ENCODE measurements at regions not wholly inside any gene's neighbourhood (a gene's known extent, or its start where the extent isn't known, plus 50 kb on each side); places are given as distances from the start of the nearest gene placed in this dataset.
"Not testable (repeated sequence)": the region's sequence is repeated elsewhere in the genome, so short reads cannot be mapped to it uniquely, and the experiment has no call there.

DNA sequence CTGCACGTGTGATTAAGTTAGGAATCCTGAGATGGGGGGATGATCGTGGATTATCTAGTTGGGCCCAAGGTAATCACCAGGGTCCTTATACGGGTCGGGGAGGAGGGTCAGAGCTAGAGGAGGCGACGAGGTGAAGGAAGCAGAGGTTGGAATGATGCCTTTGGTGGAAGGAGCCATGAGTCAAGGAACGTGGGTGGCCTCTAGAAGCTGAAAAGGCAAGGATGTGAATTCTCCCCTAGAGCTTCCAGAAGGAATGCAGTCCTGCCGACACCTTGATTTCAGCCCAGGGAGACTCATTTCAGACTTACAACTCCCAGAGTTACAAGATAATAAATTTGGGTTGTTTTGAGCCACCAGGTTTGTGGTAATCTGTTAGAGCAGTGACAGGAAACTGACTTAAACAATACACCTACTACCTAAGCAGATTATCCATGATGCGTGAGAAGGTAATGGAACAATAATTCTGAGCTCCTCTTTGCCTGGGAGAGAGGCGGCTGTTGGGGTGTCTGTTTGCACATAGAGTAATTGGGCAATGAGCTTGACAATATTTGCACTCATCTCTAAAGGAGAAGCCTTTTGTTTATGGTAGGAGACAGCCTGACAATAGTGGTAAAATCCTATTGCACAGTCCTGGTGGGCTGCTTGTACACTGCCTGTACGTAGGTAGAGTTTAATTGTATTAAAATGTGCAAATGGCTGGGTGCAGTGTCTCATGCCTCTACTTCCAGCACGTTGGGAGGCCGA, 129.3 kb upstream of the IER5L start:
- no peaks in the 10 kb centered on the region for H3K27me3 ChIP-seq (ENCODE audit: low read depth)
- DNase-seq (ENCODE audit: low spot score in 2 of 2) = peak in 1 of 2 experiments; percentile 5
- in situ Hi-C loops (cut with MboI; ENCODE audit: low sequenced_read_pairs) = no loop called here
- H3K36me3 ChIP-seq (replicated peaks) = no peaks in the 10 kb centered on the region
- peaks cover 3% of the 10 kb centered on the region; the same call in 1 of the 2 replicates for H3K9me3 ChIP-seq
- H3K4me3 ChIP-seq = no peak overlapping the region
- peaks cover 7% of the 10 kb centered on the region for H3K4me1 ChIP-seq

DNA sequence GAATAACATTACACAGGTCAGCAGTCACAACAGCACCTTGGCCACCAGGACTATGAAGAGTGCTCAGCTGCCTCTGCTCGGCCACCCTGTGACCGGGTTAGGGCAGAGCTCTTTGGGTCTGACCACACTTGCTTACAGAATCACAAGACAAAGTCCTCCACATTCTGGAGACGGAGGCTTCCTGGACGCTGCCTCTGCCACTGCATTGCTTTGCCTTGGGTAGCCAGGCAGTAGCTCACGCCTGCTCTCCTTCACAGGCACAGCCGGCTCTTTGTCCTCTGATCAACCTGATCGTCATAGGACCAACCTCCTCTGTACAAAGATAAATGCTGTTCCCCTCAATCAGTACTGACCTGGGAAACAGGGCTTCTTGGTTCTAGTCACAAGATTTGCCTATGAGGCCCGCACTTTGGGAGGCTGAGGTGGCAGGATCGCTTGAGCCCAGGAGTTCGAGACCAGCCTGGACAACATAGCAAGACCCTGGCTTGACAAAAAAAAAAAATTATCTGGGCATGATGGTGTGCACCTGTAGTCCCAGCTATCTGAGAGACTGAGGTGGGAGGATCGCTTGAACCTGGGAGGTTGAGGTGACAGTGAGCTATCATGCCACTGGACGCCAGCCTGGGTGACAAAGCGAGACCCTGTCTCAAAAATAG, 128.4 kb upstream of the IER5L start:
- Histone ChIP-seq H3K4me1 (peaks cover 7% of the 10 kb centered on the region), H3K27me3 (ENCODE audit: low read depth) (no peaks in the 10 kb centered on the region), H3K9me3 (peaks cover 11% of the 10 kb centered on the region; the same call in 1 of the 2 replicates), H3K36me3 (replicated peaks) (no peaks in the 10 kb centered on the region), H3K4me3 (no peak overlapping the region)
- in situ Hi-C loops (cut with MboI; ENCODE audit: low sequenced_read_pairs) = no loop called here
- peak in 1 of 2 experiments; percentile 5 for DNase-seq (ENCODE audit: low spot score in 2 of 2)

DNA sequence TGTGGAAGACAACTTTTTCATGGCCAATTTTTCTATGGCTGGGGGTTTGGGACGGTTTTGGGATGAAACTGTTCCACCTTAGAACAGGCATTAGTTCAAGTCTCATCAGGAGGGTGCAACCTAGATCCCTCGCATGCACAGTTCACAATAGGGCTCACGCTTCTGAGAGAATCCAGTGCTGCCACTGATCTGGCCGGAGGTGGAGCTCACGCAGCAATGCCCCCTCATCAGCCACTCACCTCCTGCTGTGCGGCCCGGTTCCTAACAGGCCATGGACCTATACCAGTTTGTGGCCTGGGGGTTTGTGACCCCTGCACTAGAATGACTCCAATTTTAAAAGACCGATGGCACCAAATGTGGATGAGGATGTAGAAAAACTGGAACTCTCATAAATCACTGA, 127.2 kb upstream of the IER5L start:
- in situ Hi-C loops (cut with MboI; ENCODE audit: low sequenced_read_pairs) = no loop called here
- Histone ChIP-seq H3K36me3 (replicated peaks) (no peaks in the 10 kb centered on the region), H3K4me3 (no peak overlapping the region), H3K27me3 (ENCODE audit: low read depth) (no peaks in the 10 kb centered on the region), H3K9me3 (peaks cover 8% of the 10 kb centered on the region; the same call in 1 of the 2 replicates), H3K4me1 (peaks cover 7% of the 10 kb centered on the region)
- DNase-seq (ENCODE audit: low spot score in 2 of 2) = peak in 1 of 2 experiments; percentile 8

DNA sequence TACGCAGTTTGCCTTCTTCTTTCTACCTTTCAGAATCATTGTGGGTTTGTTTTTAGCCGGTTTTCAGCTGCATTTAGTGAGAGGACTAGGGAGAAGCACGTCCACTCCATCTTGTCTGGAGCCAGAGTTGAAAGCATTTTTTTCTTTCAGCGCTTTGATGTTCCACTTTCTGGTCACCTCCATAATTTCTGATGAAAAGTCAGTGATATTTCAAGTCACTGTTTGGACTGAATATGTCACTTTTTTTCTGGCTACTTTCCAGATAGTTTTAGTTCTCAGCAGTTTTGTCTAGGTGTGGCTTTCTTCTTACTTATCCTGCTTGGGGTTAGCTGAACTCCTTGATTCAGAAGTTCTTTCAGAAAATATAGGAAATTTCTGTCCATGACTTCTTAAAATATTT, 123.9 kb upstream of the IER5L start:
- in situ Hi-C loops (cut with MboI; ENCODE audit: low sequenced_read_pairs) = no loop called here
- Histone ChIP-seq H3K36me3 (replicated peaks) (no peaks in the 10 kb centered on the region), H3K9me3 (peaks cover 8% of the 10 kb centered on the region; the same call in 1 of the 2 replicates), H3K4me3 (no peak overlapping the region), H3K4me1 (peaks cover 7% of the 10 kb centered on the region), H3K27me3 (ENCODE audit: low read depth) (no peaks in the 10 kb centered on the region)
- DNase-seq (ENCODE audit: low spot score in 2 of 2) = no peak

DNA sequence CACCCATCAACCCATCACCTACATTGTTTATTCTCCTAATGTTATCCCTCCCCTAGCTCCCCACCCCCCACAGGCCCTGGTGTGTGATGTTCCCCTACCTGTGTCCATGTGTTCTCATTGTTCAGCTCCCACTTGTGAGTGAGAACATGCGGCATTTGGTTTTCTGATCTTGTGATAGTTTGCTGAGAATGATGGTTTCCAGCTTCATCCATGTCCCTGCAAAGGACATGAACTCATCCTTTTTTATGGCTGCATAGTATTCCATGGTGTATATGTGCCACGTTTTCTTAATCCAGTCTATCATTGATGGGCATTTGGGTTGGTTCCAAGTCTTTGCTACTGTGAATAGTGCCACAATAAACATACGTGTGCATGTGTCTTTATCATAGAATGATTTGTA, 118.1 kb upstream of the IER5L start:
- H3K36me3 ChIP-seq (replicated peaks); in situ Hi-C loops (cut with MboI; ENCODE audit: low sequenced_read_pairs); H3K27me3 ChIP-seq (ENCODE audit: low read depth); H3K4me3 ChIP-seq; H3K4me1 ChIP-seq; H3K9me3 ChIP-seq: not testable (repeated sequence)
- peak in 1 of 2 experiments; percentile 1 for DNase-seq (ENCODE audit: low spot score in 2 of 2)

DNA sequence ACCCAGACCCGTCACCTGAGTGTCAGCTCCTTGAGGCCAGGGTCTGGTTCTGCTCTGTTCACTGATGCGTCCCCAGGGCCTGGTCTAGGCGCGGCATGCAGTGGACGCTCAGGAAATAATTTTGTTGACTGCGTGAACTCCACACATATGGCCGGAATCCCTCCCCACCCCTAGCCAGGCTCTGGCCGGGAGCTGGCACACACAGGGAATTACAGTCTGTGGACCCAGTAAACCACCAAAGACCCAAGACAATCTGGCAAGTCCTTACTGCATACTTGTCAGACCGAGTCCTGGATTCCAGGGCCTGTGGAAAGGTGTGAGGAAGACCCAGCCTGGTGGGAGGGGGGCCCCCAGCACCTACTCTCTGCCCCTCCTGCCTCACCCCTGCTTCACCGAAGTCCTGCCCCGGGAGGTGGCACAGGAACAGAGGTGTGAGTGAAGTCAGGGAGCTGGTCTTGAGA, 113.0 kb upstream of the IER5L start:
- H3K36me3 ChIP-seq (replicated peaks) = no peaks in the 10 kb centered on the region
- no peaks in the 10 kb centered on the region; the same call in 1 of the 2 replicates for H3K27me3 ChIP-seq (ENCODE audit: low read depth)
- no peak overlapping the region for H3K4me3 ChIP-seq
- in situ Hi-C loops (cut with MboI; ENCODE audit: low sequenced_read_pairs) = no loop called here
- DNase-seq (ENCODE audit: low spot score in 2 of 2) = peak in 1 of 2 experiments; percentile 3
- no peaks in the 10 kb centered on the region for H3K4me1 ChIP-seq
- peaks cover 4% of the 10 kb centered on the region; the same call in 1 of the 2 replicates for H3K9me3 ChIP-seq

DNA sequence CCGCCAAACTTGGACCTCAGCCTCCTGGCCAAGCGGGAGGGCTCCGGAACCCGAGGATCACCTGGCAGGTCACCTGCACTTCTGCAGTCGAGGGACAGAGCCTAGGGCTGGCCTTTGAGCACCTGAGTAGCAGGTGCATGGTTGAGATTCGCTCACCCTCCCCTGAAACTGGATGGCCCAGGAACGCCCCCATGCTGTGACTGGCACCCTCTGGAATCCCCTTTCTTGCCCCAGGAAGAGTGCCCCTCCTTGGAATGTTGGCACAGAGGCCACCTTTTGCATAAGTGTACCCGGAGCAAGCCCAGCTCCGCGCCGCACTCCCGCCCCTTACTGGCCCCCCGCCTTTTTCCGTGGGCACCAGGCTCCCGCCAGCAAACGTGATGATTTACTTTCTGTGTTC, 112.5 kb upstream of the IER5L start:
- no peaks in the 10 kb centered on the region for H3K36me3 ChIP-seq (replicated peaks)
- in situ Hi-C loops (cut with MboI; ENCODE audit: low sequenced_read_pairs) = no loop called here

DNA sequence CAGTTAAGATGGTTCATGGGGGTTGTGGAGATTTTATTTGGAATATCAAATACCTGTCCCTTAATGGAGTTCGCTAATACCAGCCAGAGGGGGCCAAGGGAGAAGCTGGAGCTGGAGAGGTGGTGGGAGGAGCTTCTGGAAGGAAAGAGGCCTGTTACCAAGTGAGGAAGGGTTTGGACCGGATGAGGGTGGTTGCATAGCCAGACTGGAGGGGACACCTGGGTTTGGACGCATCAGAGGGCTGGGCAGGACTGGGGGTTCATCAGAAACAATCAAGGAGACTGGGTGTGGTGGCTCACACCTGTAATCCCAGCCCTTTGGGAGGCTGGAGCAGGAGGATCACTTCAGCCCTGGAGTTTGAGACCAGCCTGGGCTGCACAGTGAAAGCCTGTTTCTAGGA, 111.8 kb upstream of the IER5L start:
- Histone ChIP-seq H3K9me3 (no peaks in the 10 kb centered on the region), H3K4me1 (no peaks in the 10 kb centered on the region), H3K27me3 (ENCODE audit: low read depth) (no peaks in the 10 kb centered on the region), H3K4me3 (no peak overlapping the region), H3K36me3 (replicated peaks) (no peaks in the 10 kb centered on the region)
- peak in 1 of 2 experiments; percentile 6 for DNase-seq (ENCODE audit: low spot score in 2 of 2)
- in situ Hi-C loops (cut with MboI; ENCODE audit: low sequenced_read_pairs) = no loop called here

More for the DNA sequence above, 112.5 kb upstream of the IER5L start:
- no peak overlapping the region for H3K4me3 ChIP-seq
- H3K4me1 ChIP-seq = no peaks in the 10 kb centered on the region
- peak in 1 of 2 experiments; percentile 5 for DNase-seq (ENCODE audit: low spot score in 2 of 2)
- no peaks in the 10 kb centered on the region; the same call in 1 of the 2 replicates for H3K27me3 ChIP-seq (ENCODE audit: low read depth)
- H3K9me3 ChIP-seq = peaks cover 4% of the 10 kb centered on the region; the same call in 1 of the 2 replicates

DNA sequence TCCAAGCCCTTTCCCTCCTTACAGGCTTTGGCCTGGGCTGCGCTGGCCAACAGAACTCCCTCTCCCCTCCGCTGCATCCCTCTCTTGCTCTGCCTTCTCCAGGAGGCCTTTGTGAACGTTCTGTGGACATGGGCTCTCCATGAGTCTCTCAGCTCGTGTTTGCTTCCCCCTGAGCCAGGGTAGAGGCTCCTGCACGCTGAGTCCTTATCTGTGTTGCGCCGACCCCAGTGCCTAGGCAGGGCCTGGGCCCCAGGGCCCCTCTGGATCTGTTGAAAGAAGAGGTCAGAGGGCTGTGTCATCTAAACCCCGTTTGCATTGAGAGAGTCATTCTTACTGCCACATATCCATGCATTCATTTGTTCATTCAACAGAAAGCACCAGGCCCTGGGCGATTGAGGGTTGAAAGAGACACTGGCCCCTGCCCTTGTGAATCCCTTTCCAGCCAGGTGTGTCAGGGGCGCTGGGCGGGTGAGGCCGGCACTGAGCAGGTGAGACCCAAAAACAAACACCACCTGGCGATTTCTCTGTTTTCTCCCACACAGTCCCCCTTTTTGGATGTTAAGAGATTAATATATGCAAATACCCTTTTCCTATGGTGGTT, 111.2 kb upstream of the IER5L start:
- Histone ChIP-seq H3K4me1 (no peaks in the 10 kb centered on the region), H3K4me3 (no peak overlapping the region), H3K9me3 (no peaks in the 10 kb centered on the region), H3K27me3 (ENCODE audit: low read depth) (no peaks in the 10 kb centered on the region), H3K36me3 (replicated peaks) (no peaks in the 10 kb centered on the region)
- peak in 1 of 2 experiments; percentile 3 for DNase-seq (ENCODE audit: low spot score in 2 of 2)
- in situ Hi-C loops (cut with MboI; ENCODE audit: low sequenced_read_pairs) = no loop called here

DNA sequence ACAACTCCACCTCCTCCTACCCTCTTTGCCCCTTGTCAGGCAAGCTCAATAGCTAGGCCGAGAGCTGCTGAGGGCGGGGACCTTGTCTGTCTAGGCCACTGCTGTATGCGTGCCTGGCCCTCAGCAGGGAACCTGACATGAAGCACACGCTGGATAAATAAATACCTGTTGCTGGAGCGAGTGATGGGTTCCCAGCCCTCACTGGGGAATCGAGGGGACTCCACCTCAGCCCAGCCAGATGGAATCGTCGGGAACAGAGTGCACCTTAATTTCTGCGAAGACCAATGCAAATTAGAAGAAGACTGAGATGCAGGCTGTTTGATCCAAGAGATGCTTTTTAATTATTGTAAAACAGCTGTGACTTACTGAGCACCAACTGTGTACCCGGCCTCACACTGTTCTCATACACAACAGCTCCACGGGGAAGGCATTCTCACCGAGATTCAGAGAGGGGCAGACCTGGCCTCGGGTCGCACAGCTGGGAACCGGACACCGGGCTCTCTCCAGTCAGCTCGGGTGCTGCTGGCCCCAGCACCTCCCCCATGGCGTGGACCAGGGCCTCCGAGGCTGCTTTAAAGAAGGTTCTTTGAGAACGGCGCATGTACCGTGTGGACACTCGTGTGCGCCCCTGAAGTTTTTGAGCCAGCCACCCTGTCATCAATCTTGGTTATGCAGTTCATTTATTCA, 109.7 kb upstream of the IER5L start:
- in situ Hi-C loops (cut with MboI; ENCODE audit: low sequenced_read_pairs) = no loop called here
- Histone ChIP-seq H3K4me1 (no peaks in the 10 kb centered on the region), H3K36me3 (replicated peaks) (no peaks in the 10 kb centered on the region), H3K27me3 (ENCODE audit: low read depth) (no peaks in the 10 kb centered on the region), H3K9me3 (no peaks in the 10 kb centered on the region), H3K4me3 (no peak overlapping the region)
- DNase-seq (ENCODE audit: low spot score in 2 of 2) = peak in 1 of 2 experiments; percentile 7

DNA sequence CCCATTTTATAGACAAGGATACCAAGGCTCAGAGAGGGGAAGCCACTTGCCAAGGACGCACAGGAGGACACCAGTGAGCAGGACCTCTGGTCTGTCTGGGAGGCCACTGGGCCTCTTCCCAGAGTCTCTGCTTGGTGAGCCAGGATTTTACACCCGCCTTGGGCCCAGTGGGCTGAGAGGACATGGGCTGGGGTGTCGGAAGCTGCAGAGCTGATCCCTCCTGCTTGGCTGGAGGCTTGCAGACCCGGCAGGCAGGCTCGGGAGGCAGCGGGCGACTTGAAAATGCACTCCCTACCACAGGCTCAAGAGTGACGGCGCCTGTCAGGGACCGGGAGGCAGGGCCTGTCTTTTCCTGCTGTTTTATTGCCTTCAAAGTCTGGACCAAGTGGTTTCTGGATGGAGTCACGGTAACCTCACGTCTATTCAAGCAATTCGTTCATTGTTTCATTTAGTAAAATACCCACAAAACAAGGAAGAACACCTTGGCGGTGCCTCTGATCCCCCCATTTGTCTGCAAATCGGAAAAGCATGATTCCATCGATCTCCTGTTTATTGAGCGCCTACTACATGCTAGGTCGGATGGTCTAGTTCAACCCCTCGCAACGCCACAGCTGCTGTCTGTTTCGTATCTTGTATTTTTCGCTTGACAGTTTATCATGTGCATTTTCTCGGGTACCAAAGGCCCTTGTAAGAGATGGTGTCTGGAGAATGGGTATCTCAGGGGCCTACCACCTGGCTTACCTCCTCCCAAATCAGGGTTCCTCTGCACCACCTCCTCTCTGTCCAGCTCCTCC, 108.1 kb upstream of the IER5L start:
- in situ Hi-C loops (cut with MboI; ENCODE audit: low sequenced_read_pairs) = no loop called here
- Histone ChIP-seq H3K9me3 (no peaks in the 10 kb centered on the region), H3K4me1 (no peaks in the 10 kb centered on the region), H3K4me3 (no peak overlapping the region), H3K27me3 (ENCODE audit: low read depth) (no peaks in the 10 kb centered on the region), H3K36me3 (replicated peaks) (no peaks in the 10 kb centered on the region)
- DNase-seq (ENCODE audit: low spot score in 2 of 2) = peak in 1 of 2 experiments; percentile 4

DNA sequence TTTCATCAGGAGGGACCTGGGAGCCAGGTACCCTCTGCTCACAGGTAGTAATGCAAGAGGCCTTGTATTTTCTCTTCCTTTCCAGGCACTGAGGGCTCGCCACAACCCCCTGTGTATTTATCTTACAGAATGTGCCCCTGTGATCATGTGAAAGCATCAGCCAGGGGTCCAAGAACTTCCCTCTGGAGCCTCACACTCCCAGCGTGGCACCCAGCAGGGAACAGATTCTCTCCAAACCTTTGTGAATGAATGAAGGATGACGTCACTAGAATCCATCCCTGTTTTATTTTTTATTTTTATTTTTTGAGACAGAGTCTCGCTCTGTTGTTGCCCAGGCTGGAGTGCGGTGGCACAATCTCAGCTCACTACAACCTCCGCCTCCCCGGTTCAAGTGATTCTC, 107.3 kb upstream of the IER5L start:
- in situ Hi-C loops (cut with MboI; ENCODE audit: low sequenced_read_pairs) = no loop called here
- H3K27me3 ChIP-seq (ENCODE audit: low read depth) = no peaks in the 10 kb centered on the region

More for the DNA sequence above, 107.3 kb upstream of the IER5L start:
- H3K4me3 ChIP-seq = no peak overlapping the region
- H3K36me3 ChIP-seq (replicated peaks) = no peaks in the 10 kb centered on the region
- H3K4me1 ChIP-seq = no peaks in the 10 kb centered on the region
- peak in 1 of 2 experiments; percentile 0 for DNase-seq (ENCODE audit: low spot score in 2 of 2)
- H3K9me3 ChIP-seq = no peaks in the 10 kb centered on the region

Measured in HAP-1 (cell line).